Hippocampal formation (tissue), 2 donors: ENCODE measurements at regions not wholly inside any gene's neighbourhood (a gene's known extent, or its start where the extent isn't known, plus 50 kb on each side); places are given as distances from the start of the nearest gene placed in this dataset.

Experiments used
- DNase-seq, 2 donors: peaks; one replicate each; lab custom pipeline; 2025; lab: John Stamatoyannopoulos, UW

DNA sequence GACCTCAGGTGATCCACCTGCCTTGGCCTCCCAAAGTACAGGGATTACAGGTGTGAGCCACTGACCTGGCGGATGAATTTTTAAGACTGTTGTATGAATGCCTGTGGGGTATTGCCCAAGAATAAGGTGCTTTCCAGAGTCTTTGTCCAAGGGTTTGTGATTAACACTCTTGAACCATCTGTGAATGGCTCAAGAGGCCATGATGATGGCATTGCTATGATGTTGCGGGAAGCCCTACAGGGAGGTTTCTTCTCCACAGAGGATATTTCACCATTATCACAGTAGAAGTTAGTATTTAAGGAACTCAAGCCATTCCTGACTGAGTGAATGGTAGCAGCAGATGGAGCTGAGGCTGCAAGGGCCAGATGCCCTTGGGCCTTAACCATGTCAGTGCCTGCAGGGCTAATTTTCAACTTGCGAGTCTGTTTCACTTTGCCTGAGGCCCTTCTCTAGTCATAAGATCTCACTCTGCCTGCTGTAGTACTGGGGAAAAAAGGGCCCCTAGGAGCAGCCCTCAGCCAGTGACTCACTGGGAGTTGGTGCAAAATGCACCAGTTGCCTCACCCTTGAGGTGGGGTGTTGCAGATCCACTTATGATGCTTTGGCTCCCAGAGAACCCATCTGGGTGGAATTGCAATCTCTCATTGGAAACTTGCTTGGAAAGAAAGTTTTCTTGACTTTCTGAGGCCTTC lies 108.6 kb upstream of the FLRT2 start:
- DNase-seq: no peak

DNA sequence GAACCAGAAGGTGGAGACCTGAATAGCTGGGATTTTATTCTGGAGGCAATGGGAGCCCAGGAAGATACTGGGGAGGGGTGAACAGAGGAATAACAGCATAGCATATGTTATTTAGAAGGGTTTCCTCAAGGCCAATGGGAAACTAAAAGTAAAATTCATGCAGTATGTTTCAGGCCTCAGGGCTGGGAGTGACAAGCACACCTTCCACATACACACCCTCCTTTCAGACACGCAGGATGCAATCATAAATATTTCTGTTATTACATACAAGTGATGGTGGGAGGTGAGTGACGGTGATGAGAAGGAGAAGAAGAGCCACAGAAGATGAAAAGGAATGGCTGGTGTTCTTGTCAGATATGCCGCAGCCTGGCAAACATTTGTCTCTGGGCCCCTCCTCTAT lies 106.1 kb upstream of the FLRT2 start:
- DNase-seq: no peak

DNA sequence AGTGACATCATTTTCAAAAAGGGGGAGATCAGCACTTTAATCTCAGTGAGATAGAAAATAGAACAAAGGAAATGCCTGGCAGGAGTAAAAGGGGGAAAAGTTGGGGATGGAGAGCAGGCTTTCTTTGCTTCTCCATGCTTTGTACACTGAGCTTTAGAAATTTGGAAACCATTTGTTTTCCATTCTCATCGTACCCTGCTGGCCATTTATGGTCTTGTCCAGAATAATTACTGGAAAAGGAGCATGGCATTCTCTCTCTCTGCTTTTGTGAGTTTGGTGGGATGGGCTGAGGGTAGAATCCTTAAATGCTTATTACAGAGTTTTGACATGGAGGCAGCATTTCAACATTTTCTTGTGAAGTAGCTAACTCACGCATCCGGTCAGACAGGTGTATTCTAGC lies 104.4 kb upstream of the FLRT2 start:
- no peak for DNase-seq

DNA sequence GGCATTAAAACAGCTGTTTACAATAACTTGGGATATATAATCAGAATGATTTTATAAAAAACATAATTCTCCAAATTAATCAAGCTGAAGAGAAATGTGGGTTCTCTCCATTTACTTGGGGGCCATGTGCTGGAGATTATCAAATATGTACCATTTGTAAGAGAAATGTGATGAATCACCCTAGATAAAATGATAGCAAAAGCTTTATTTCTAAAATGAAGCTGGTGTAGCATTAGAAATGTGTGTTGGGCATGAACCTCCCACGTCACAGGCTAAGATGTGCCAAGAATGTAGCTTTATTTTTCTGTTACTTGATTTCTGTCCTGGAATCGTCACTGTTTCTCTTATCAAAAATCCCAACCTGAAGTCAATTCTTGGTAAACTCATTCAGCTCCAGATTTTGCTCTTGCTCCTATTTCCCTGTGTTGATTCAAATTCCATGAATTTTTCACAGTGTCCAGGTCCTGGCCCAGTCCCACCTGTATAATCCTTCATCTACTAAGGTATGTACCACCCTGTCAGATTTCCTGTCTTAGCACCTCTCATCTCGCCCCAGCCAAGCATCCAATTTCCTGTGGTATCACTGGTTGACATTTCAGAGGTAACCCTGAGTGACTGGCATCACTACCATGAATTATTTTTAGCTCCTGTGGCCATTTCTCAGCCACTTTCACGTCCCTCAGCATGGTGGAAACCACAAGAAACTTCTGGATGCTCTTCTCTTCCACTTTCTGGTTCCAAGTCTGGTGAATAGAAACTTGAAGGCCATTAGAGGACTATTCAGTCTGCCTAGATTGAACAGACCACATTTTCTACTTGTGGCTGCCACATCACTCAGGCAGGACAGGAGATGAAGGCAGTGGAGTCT lies 103.6 kb upstream of the FLRT2 start:
- no peak for DNase-seq

DNA sequence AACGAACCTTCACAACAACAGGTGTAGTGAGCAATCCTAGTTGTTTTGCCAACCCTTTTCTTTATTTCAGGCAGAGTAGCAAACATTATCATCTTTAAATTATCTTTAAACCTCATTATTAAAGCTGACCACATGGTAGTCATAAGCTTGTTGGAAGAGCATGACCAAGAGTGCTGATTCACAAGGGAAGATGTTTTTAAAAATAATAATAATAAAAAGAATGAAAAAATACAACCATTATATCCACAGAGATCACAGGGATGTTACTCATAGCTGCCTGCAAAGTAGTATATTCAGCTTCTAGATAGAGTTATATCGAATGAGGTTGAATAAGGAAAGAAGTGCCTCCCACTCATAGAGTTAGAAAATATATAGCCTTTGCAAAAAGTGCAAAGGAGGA lies 101.0 kb upstream of the FLRT2 start:
- no peak for DNase-seq

DNA sequence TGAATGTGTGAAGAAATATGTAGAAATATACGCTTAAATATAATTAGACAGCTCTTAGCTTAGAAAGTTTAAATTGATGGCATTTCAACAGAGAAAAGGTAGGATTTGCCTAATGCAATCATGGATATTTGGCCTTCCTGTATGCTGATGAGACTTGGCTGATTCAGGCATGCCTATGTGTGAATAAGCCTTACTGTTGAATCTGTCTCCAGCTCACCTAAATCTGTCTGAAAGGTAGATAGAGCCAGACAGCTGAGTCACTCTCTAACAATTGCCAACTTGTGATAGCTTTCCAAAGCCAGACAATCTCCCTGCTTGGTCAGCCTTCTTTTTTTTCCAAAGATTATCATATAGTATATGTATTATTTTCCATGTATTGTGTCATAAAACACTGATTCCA lies 92.8 kb upstream of the FLRT2 start:
- no peak for DNase-seq

DNA sequence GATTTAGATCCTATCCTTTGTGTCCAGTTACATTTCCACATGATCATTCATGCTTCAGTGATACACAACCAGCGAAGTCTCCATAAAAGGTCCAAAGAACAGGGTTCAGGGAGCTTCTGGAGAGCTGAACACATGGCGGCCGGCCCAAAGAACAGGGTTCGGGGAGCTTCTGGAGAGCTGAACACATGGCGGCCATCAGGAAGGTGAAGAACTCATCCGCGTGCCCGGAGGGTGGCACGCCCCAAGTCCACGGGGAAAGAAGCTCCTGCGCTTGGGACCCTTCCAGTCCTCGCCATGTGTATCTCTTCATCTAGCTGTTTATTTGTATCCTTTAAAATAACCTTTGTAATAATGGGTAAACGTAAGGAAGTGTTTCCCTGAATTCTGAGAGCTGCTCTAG lies 91.9 kb upstream of the FLRT2 start:
- no peak for DNase-seq

DNA sequence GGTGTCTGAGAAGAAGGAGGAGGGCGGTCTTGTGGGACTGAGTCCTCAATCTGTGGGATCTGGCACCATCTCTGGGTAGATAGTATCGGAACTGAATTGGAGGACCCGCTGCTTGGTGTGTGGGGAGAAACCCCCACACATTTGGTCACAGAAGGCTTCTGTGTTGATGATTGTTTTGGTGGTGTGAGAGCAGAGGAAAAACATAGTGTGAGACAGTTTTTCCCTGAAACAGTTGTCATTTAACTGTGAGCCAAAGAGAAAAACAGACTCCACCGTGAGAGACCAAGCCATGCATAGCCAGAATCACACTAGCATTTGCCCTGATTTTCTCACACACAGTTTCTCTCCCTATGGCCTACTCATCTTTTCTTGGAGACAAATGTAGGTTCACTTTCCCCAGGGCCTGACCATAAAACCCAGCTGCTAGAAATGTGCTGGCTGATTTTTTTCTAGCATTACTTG lies 91.4 kb upstream of the FLRT2 start:
- DNase-seq: no peak

DNA sequence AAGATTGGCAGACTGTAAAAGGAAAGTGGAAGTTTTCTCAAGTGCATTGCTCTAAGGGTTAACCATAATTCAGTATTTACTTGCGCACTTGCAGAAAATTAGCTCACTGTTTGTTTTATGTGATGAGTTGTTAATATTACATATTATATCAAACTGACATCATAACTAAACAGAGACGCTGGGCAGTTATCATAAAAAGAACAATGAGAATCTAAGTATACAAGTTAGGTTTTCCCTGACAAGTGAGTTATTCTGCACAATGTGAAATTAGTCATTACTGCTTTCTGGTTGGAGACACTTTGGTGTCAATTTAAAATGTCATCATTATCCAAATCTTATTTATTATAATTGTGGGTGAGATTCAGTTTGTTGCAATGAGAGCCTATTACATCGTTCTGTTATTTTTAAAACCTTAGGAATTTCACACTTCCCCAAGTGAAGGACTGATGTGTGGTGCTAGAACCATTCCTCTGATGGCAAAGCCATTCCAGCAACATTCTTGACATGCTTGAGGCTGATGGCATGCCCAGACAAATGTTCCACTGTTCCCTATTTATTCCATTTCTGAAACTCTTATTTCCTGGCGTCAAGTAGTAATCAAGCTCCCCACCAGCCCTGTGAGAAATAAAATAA lies 90.1 kb upstream of the FLRT2 start:
- no peak for DNase-seq

DNA sequence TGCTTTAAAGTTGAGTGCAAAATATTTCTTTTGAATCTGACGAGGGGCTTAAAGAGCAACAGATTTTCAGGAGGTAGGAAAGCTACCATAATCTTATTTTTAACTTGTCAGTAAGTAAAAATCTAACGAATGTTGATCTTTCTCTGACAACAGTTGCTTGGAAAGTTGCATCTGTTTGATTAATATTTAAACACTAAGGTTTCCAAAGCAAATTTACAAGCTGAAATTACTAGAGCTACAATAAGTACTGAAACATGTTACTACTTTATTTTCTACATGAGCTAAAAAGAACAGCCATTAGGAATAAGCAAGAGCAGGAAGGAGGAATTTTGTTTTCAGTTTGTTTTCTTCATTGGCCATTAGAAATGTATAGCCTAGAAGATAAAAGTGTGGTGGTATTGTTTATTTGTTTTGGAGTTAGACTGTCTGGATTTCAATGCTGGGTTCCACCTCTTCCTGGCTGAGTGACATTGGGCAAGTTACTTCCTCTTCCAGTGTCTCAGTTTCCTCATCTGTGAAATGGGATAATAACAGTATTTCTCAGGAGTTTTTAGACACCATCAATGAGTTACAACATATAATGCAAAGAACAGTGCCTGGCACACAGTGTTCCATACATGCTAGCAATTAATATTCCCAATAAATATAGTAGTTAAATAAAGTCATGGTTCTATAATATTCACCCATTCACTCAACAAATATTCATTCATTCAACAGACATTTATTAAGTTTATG lies 87.9 kb upstream of the FLRT2 start:
- DNase-seq: no peak

DNA sequence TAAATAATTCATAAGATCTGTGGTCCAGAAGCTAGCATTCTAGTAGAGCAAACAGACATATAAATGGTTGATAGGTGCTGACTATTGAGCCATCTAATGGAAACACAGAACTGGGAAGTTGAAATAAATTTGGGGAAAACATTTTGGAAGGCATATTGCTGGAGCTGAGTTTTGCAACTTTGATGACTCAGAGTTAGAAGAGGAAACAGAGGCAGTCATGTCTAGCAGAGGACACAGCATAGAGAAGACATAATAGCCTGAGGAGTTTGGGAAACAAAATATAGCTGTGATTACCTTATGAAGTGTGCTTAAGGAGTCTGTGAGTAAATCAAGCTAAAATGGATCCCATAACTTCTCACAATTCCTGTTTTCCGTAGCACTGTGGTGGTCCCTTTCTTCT lies 86.9 kb upstream of the FLRT2 start:
- no peak for DNase-seq

DNA sequence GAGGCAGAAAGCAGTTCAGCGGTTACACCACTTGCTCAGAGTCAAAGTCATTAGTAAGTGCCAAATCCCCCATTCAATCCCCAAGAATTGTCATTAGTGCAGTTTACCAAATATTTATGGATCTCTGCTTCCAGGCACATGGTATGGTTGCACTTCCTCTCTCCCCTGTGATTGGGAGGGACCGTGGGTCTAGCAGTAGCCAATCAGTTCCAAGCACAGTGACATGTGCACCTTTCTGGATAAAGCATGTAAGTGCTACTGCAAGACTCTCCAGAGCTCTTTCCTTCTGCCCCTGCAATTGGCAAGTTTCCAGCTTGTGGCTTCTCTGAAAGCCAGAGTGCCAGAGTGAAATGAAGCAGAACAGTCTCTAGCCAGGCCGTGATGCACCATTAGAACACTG lies 85.3 kb upstream of the FLRT2 start:
- no peak for DNase-seq

DNA sequence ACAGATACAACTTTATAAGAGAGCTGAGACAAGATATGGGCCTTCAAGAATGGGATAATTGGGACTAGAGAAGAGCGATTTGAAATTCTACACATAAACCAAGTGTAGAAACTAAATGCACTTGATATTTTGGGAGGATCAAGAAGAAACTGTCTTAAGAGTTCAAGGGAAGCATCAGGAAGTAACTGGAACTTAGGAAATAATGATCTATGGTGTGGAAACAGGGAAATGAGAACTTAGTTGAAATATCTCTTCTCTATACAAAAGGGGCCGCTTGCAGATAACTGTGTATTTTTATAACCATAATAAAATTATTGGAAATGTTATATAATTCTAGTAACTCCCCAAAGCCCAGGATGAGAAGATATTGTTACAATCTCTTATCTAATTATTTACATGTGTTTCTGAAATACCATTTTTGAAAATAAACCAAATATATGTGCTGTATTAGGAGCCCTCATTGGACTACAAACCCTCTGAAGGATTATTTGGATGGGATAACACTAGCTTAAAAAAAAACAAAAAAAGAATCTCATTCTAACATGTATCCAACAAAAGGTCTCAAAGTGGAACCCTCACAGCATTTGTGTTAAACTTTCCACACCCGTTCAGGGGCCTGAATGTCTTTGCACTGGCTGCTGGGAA lies 84.7 kb upstream of the FLRT2 start:
- DNase-seq: no peak

DNA sequence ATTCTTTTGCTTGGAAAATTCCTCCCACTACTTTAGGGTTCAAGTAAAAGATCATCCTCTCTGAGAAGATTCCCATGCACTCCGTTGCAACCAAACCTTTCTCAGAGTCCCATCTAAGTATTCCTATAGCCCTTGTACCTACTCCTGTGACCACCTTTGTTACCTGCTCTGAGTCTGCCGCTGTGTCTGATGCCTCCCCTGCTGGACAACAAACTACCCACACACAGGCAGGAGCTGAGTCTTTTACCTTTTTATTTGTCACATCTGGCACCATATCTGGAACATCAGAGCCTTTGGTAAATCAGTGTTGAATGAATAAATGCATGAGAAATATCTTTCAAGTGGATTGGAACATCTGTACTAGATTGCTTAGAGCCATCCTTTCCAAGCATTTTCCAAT lies 82.1 kb upstream of the FLRT2 start:
- no peak for DNase-seq

DNA sequence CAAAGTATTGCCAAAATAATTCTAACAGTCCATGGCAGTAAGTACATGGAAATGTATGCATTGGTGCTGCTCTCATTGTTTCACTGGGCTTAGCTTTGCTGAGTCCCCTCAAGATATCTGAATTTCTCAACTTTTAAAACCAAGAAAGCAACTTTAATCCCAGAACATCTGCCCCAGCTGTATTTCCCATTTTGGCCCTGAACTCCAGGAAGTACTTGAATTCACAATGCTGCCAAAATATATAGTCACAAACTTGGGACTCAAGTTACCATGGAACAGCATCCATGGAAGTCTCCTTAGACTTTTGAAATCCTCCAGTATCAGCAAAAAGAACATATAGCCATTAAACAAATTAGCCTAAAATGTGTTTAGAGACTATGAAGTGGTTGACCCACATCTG lies 78.5 kb upstream of the FLRT2 start:
- no peak for DNase-seq

DNA sequence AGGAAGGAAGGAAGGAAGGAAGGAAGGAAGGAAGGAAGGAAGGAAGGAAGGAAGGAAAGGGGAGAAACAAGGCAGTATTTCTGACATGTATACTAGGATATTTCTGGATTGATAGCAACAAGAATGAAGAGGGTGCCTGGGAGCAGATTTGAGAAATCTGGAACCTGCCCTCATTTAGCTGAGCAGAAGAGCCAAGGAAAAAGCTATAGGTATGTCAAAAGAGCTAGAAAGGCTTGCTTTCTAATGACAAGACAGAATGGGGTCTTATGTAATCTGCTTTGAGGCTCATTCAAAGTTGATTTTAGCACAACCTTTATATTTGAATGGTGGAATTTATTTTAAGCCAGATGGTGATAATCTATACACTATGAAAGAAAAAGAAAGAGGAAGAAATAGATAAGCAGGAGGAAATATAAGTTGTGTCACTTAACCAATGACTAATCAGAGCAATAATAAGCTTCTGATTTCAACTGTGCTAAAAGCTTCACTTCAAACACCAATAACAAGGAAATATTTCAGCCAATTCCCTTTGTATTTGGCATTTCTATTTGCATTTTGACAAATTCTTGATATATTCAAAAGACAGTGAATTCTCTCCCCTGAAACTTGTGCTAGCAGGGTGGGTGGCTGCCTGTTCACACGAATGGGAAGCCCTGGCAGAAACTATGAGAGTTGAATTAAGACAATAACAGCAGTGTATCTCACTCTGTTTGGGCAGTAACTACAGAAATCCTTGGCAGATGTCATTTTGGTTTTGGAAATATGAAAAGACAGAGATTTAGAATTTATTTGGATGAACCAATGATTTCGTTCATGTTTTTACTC lies 76.3 kb upstream of the FLRT2 start:
- DNase-seq: no peak

DNA sequence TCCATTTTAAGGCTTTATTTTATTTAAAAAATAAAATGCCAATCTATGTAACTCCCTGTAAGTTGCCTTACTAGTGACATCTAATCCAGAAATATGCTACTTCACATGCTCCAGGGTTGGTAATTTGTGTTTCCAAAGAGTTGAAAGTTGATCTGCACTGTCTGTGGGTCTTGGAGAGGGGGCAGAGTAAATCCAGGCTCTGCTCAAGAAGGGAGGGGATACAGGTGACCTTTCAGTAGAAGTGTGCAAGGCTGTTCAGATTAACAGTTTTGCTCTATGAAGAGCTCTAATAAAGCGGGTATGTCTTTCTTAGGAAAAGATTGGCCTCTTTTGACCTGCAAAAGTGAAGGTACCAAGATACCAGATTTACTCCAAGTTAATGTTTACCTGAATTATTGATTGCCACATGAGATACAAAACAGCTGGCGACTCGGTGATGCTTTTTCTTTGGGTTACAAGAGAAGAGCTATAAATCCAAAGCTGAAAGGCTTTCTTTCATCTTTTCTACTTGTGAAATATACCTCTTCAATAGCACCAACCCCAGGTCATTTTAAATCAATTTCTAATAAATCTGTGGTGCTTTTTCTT lies 75.6 kb upstream of the FLRT2 start:
- DNase-seq: no peak

DNA sequence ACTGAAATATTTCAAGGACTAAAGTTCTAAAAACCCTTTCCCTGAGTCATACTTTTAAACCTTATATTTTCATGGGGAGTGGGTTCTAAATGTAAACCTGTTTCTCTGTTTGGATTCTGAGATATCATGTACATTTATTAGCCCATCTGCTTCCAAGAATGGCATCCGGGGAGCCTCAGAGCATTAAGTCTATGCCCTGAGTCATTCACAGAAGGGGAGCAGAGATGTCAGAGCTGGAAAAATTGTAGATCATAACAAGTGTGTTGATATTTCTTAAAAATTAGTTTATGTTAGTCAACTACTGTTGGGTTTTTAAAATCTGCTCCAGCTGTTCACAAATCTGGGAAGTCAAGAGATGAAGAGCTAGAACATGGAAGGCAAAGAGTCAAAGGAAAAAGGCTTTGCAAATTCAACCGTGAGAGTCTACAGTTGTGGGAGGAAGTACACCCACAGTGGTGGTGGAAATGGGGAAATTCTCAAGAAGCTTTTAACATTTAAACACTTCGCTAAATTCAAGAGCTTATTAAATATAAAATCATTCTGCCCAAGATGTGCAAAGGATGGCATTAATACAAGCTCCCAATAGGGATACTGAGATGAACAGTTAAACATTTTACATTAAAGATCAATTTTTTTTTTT lies 70.5 kb upstream of the FLRT2 start:
- no peak for DNase-seq

DNA sequence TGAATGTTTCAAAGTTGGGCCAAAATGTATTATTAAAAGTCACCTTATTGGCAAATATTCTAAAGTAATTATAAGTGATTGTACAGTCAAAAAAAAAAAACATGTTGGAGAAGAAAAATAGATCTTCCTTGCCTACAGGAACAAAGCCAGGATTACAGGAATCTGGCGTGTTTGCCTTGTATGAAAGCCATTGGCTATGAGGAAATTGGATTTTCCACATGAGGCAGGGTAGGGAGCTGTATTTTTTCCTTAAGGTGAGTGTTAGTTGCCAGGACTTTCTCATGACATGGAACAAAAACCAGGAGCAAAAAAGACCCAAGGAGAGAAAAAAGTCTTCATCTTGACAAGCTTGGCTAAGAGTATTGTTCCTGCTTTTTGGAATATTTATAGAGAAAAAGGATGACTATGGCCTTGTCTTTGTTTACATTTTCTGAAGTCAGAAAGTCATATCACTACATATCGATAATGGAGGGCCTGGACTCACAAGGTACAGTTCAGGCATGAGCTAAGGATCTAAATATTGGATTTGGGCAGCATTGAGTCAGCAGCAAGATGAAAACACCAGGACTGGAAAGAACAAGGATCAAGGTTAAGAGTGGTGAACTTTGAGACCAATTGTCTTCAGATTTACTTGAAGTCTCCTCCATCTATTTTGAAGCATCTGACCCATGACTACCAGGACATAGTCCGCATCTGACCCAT lies 68.4 kb upstream of the FLRT2 start:
- no peak for DNase-seq
